T-cell (primary cell): ENCODE measurements at regions not wholly inside any gene's neighbourhood (a gene's known extent, or its start where the extent isn't known, plus 50 kb on each side); places are given as distances from the start of the nearest gene placed in this dataset.
"Not testable (repeated sequence)": the region's sequence is repeated elsewhere in the genome, so short reads cannot be mapped to it uniquely, and the experiment has no call there.

Experiments
- ATAC-seq, 4 experiments: fragments of 200-7000 bp in 3 of 4; fragments of 150-1000 bp in 1 of 4; cut with Tn5 transposase; replicated peaks in 1 of 4; 1 replicate in 3 of 4; 2 replicates in 1 of 4; pipeline ENCODE4 v1.10.0; 2021; ENCODE audit warnings: moderate library complexity in 3 of 4, mild to moderate bottlenecking in 2 of 4, moderate number of reproducible peaks in 1 of 4
- CTCF ChIA-PET, 2 donors: fragments of 300-600 bp; sonication (Branson Sonifier 250); formaldehyde crosslinking; loops; one replicate each; lab custom pipeline; 2022; ENCODE audit warnings: antibody characterized with exemption in 2 of 2; lab: Charles Lee
- POLR2A ChIA-PET, 2 donors: fragments of 300-600 bp; sonication (Branson Sonifier 250); formaldehyde crosslinking; loops; one replicate each; lab custom pipeline; 2022; ENCODE audit warnings: antibody characterized with exemption in 2 of 2; lab: Charles Lee
- DNase-seq, 35 experiments: peaks; one replicate each; pipeline versions ENCODE4 v3.0.0 to v3.0.0-alpha.2; 2013 to 2023
- H3K27ac ChIP-seq: one replicate; pipeline ENCODE4 v1.5.1; 2013; ENCODE audit warnings: low read length
- H3K27me3 ChIP-seq, 2 experiments: replicated peaks in 1 of 2; 1 replicate in 1 of 2; 2 replicates in 1 of 2; pipeline versions ENCODE4 v1.6.1 to v1.7.0; 2013; ENCODE audit warnings: low read length in 1 of 2, mixed read lengths in 1 of 2; ENCODE audit not compliant: control insufficient read depth in 2 of 2, insufficient read depth in 2 of 2; ENCODE audit errors: extremely low read depth in 1 of 2
- H3K36me3 ChIP-seq, 2 donors: 1 replicate in 1 of 2; 2 replicates in 1 of 2; pipeline versions ENCODE4 v1.6.1 to v1.7.0; 2013; ENCODE audit warnings: low read length in 1 of 2; ENCODE audit not compliant: control insufficient read depth in 2 of 2, insufficient read depth in 1 of 2; ENCODE audit errors: extremely low read depth in 1 of 2
- H3K4me1 ChIP-seq, 2 experiments: 1 replicate in 1 of 2; 2 replicates in 1 of 2; pipeline versions ENCODE4 v1.6.1 to v1.7.0; 2013; ENCODE audit warnings: low read length in 2 of 2, mixed read lengths in 1 of 2; ENCODE audit not compliant: insufficient read depth in 2 of 2, control insufficient read depth in 1 of 2; ENCODE audit errors: extremely low read depth in 1 of 2
- H3K4me3 ChIP-seq, 2 donors: 1 replicate in 1 of 2; 2 replicates in 1 of 2; pipeline versions ENCODE4 v1.5.1 to v1.7.0; 2013; ENCODE audit warnings: mild to moderate bottlenecking in 2 of 2, low read length in 1 of 2, moderate library complexity in 1 of 2; ENCODE audit not compliant: control insufficient read depth in 1 of 2; ENCODE audit errors: extremely low read depth in 1 of 2
- H3K9me3 ChIP-seq: 2 replicates; pipeline ENCODE4 v1.7.0; 2013
- H3K27ac Mint-ChIP-seq, 2 donors: one replicate each; pipeline ENCODE4 v1.8.0; 2020 to 2021; ENCODE audit warnings: mild to moderate bottlenecking in 2 of 2, mixed read lengths in 2 of 2
- H3K27me3 Mint-ChIP-seq, 2 donors: one replicate each; pipeline ENCODE4 v1.8.0; 2021 to 2022; ENCODE audit warnings: mixed read lengths in 2 of 2
- H3K36me3 Mint-ChIP-seq: one replicate; pipeline ENCODE4 v1.8.0; 2021; ENCODE audit warnings: mixed read lengths
- H3K4me1 Mint-ChIP-seq, 3 donors: one replicate each; pipeline ENCODE4 v1.8.0; 2020 to 2022; ENCODE audit warnings: mixed read lengths in 3 of 3, mild to moderate bottlenecking in 1 of 3
- H3K4me3 Mint-ChIP-seq, 3 donors: one replicate each; pipeline ENCODE4 v1.8.0; 2020 to 2022; ENCODE audit warnings: mild to moderate bottlenecking in 3 of 3, mixed read lengths in 3 of 3, moderate library complexity in 3 of 3
- H3K9me3 Mint-ChIP-seq, 3 donors: one replicate each; pipeline ENCODE4 v1.8.0; 2020 to 2022; ENCODE audit warnings: mixed read lengths in 3 of 3
- WGBS: methylation state at CpG from one replicate; pipeline ENCODE4 v1.1.5; 2013; ENCODE audit warnings: missing lambda C conversion rate; ENCODE audit not compliant: insufficient coverage; 5-methylcytosine and 5-hydroxymethylcytosine counted together

- Histone ChIP-seq H3K36me3 (no peaks in the 10 kb centered on the region), H3K27me3 (no peaks in the 10 kb centered on the region), H3K9me3 (no peaks in the 10 kb centered on the region), H3K4me1 (no peaks in the 10 kb centered on the region), H3K27ac (no peak overlapping the region), H3K4me3 (no peak overlapping the region)
- WGBS = 35% methylated on average over 2 of the region's 4 CpGs
- no peak overlapping the region for H3K4me3 Mint-ChIP-seq
- no peaks in the 10 kb centered on the region for H3K4me1 Mint-ChIP-seq
- ATAC-seq = no peak
- peaks cover 0 to 4% (median 0%) of the 10 kb centered on the region in 3 donors for H3K9me3 Mint-ChIP-seq
- H3K27me3 Mint-ChIP-seq = peaks cover 2 to 6% of the 10 kb centered on the region in 2 donors
- DNase-seq = no peak
- CTCF ChIA-PET = no interaction called here
- POLR2A ChIA-PET = no interaction called here
- H3K36me3 Mint-ChIP-seq = no peaks in the 10 kb centered on the region
- H3K27ac Mint-ChIP-seq = no peak overlapping the region
Observed at GRCh38 chr5:113742176-113742575, 228.7 kb downstream of the YTHDC2 start.

- Mint-ChIP-seq H3K27me3 (peaks cover 2 to 6% of the 10 kb centered on the region in 2 donors), H3K4me1 (no peaks in the 10 kb centered on the region), H3K36me3 (no peaks in the 10 kb centered on the region), H3K9me3 (peaks cover 0 to 4% (median 0%) of the 10 kb centered on the region in 3 donors), H3K27ac (no peak overlapping the region), H3K4me3 (no peak overlapping the region)
- WGBS = no CpG with 5 or more reads among the region's 1 CpG
- no peaks in the 10 kb centered on the region for H3K27me3 ChIP-seq
- no peaks in the 10 kb centered on the region for H3K9me3 ChIP-seq
- ChIA-PET CTCF (no interaction called here), POLR2A (no interaction called here)
- H3K4me3 ChIP-seq = no peak overlapping the region
- no peaks in the 10 kb centered on the region for H3K4me1 ChIP-seq
- ATAC-seq (no peak), DNase-seq (no peak)
- H3K27ac ChIP-seq = no peak overlapping the region
- no peaks in the 10 kb centered on the region for H3K36me3 ChIP-seq
Observed at GRCh38 chr5:113742639-113743038, 229.1 kb downstream of the YTHDC2 start.

- ChIA-PET POLR2A (interaction anchor here in 1 of 2 donors (0.7 kb wide), 1 partner anchor 103 kb away, joined by 3 read pairs; no protein-coding TSS in a partner anchor), CTCF (no interaction called here)
- no peak overlapping the region for H3K4me3 ChIP-seq
- no peaks in the 10 kb centered on the region for H3K4me1 ChIP-seq
- no peaks in the 10 kb centered on the region for H3K36me3 ChIP-seq
- no peak for ATAC-seq
- no peaks in the 10 kb centered on the region for H3K4me1 Mint-ChIP-seq
- H3K27ac ChIP-seq = no peak overlapping the region
- no CpG with 5 or more reads among the region's 2 CpGs for WGBS
- peaks cover 2 to 7% of the 10 kb centered on the region in 2 donors for H3K27me3 Mint-ChIP-seq
- H3K4me3 Mint-ChIP-seq = no peak overlapping the region
- H3K27ac Mint-ChIP-seq = no peak overlapping the region
- H3K9me3 ChIP-seq = no peaks in the 10 kb centered on the region
- H3K27me3 ChIP-seq = no peaks in the 10 kb centered on the region
- DNase-seq = no peak
- no peaks in the 10 kb centered on the region for H3K36me3 Mint-ChIP-seq
- H3K9me3 Mint-ChIP-seq = peaks cover 0 to 7% (median 2%) of the 10 kb centered on the region in 3 donors
Observed at GRCh38 chr5:113748403-113748802, 234.9 kb downstream of the YTHDC2 start.

GRCh38 chr5:113749334-113749733 lies 235.8 kb downstream of the YTHDC2 start:
- CTCF ChIA-PET = no interaction called here

GRCh38 chr5:113753182-113753581 lies 239.7 kb downstream of the YTHDC2 start:
- H3K9me3 ChIP-seq, H3K27me3 Mint-ChIP-seq, DNase-seq, H3K36me3 ChIP-seq, H3K27ac Mint-ChIP-seq, ATAC-seq, H3K4me1 ChIP-seq, H3K4me3 Mint-ChIP-seq, H3K4me1 Mint-ChIP-seq, H3K27me3 ChIP-seq, H3K4me3 ChIP-seq, H3K9me3 Mint-ChIP-seq, CTCF ChIA-PET, H3K27ac ChIP-seq, H3K36me3 Mint-ChIP-seq, POLR2A ChIA-PET: not testable (repeated sequence)
- 91% methylated on average over 6 of the region's 20 CpGs for WGBS

More at GRCh38 chr5:113749334-113749733, 235.8 kb downstream of the YTHDC2 start:
- Mint-ChIP-seq H3K27ac (no peak overlapping the region), H3K9me3 (peaks cover 0 to 7% (median 2%) of the 10 kb centered on the region in 3 donors), H3K4me3 (no peak overlapping the region), H3K36me3 (no peaks in the 10 kb centered on the region), H3K4me1 (no peaks in the 10 kb centered on the region), H3K27me3 (peaks cover 2 to 7% of the 10 kb centered on the region in 2 donors)
- WGBS = 83% methylated on average over 1 of the region's 1 CpG
- ATAC-seq (no peak), DNase-seq (no peak)
- Histone ChIP-seq H3K9me3 (no peaks in the 10 kb centered on the region), H3K4me1 (no peaks in the 10 kb centered on the region), H3K27ac (no peak overlapping the region), H3K36me3 (no peaks in the 10 kb centered on the region), H3K4me3 (no peak overlapping the region), H3K27me3 (no peaks in the 10 kb centered on the region)
- POLR2A ChIA-PET = no interaction called here

GRCh38 chr5:113755516-113755915 lies 242.0 kb downstream of the YTHDC2 start:
- DNase-seq = no peak
- H3K4me1 Mint-ChIP-seq = no peaks in the 10 kb centered on the region
- H3K4me3 ChIP-seq = no peak overlapping the region
- H3K27ac Mint-ChIP-seq = no peak overlapping the region
- no peak overlapping the region for H3K4me3 Mint-ChIP-seq
- no peaks in the 10 kb centered on the region for H3K4me1 ChIP-seq
- peaks cover 0 to 3% of the 10 kb centered on the region in 2 donors for H3K27me3 Mint-ChIP-seq
- no peaks in the 10 kb centered on the region for H3K9me3 ChIP-seq
- peaks cover 0 to 3% (median 0%) of the 10 kb centered on the region in 3 donors for H3K9me3 Mint-ChIP-seq
- no peaks in the 10 kb centered on the region for H3K36me3 ChIP-seq
- H3K36me3 Mint-ChIP-seq = no peaks in the 10 kb centered on the region
- no peaks in the 10 kb centered on the region for H3K27me3 ChIP-seq
- ChIA-PET POLR2A (no interaction called here), CTCF (no interaction called here)
- no peak for ATAC-seq
- 71% methylated on average over 1 of the region's 3 CpGs for WGBS
- H3K27ac ChIP-seq = no peak overlapping the region

GRCh38 chr5:113757508-113757907 lies 244.0 kb downstream of the YTHDC2 start:
- Histone ChIP-seq H3K27ac (no peak overlapping the region), H3K4me3 (no peak overlapping the region), H3K36me3 (no peaks in the 10 kb centered on the region), H3K27me3 (no peaks in the 10 kb centered on the region), H3K9me3 (no peaks in the 10 kb centered on the region), H3K4me1 (no peaks in the 10 kb centered on the region)
- no peaks in the 10 kb centered on the region for H3K36me3 Mint-ChIP-seq
- ChIA-PET CTCF (no interaction called here), POLR2A (no interaction called here)
- H3K9me3 Mint-ChIP-seq = peaks cover 0 to 3% (median 0%) of the 10 kb centered on the region in 3 donors
- WGBS = no CpG with 5 or more reads among the region's 2 CpGs
- peaks cover 0 to 3% of the 10 kb centered on the region in 2 donors for H3K27me3 Mint-ChIP-seq
- ATAC-seq (no peak), DNase-seq (no peak)
- H3K4me1 Mint-ChIP-seq = no peaks in the 10 kb centered on the region
- no peak overlapping the region for H3K27ac Mint-ChIP-seq
- H3K4me3 Mint-ChIP-seq = no peak overlapping the region
